NCI-H1417 treated with DMSO at 0.1 percent for 48 hours (cell line): ENCODE measurements at regions not wholly inside any gene's neighbourhood (a gene's known extent, or its start where the extent isn't known, plus 50 kb on each side); places are given as distances from the start of the nearest gene placed in this dataset.

Experiments
- DNase-seq: peaks from one replicate; lab custom pipeline; 2025; lab: John Stamatoyannopoulos, UW

GRCh38 chr20:6831461-6831860 lies 64.0 kb downstream of the BMP2 start:
- no peak for DNase-seq

GRCh38 chr20:6832811-6833210 lies 65.3 kb downstream of the BMP2 start:
- no peak for DNase-seq

GRCh38 chr20:6835609-6836008 lies 68.1 kb downstream of the BMP2 start:
- no peak for DNase-seq

- no peak for DNase-seq
Measured at GRCh38 chr20:6836821-6837374, 69.4 kb downstream of the BMP2 start.

- no peak for DNase-seq
Measured at GRCh38 chr20:6837730-6838129, 70.2 kb downstream of the BMP2 start.

GRCh38 chr20:6838181-6838826 lies 70.8 kb downstream of the BMP2 start:
- peak; percentile 97 for DNase-seq

- no peak for DNase-seq
Measured at GRCh38 chr20:6841128-6841527, 73.6 kb downstream of the BMP2 start.

GRCh38 chr20:6845141-6845540 lies 77.7 kb downstream of the BMP2 start:
- no peak for DNase-seq

GRCh38 chr20:6848041-6848440 lies 80.6 kb downstream of the BMP2 start:
- DNase-seq: peak; percentile 16

- no peak for DNase-seq
Measured at GRCh38 chr20:6848992-6849391, 81.5 kb downstream of the BMP2 start.

GRCh38 chr20:6851136-6851535 lies 83.7 kb downstream of the BMP2 start:
- DNase-seq: no peak

- DNase-seq: no peak
Measured at GRCh38 chr20:6852478-6852877, 85.0 kb downstream of the BMP2 start.

GRCh38 chr20:6855104-6855503 lies 87.6 kb downstream of the BMP2 start:
- DNase-seq: no peak

- DNase-seq: no peak
Measured at GRCh38 chr20:6855796-6856195, 88.3 kb downstream of the BMP2 start.

- no peak for DNase-seq
Measured at GRCh38 chr20:6857927-6858326, 90.4 kb downstream of the BMP2 start.

- DNase-seq: no peak
Measured at GRCh38 chr20:6863355-6863754, 95.9 kb downstream of the BMP2 start.

GRCh38 chr20:6863798-6864201 lies 96.3 kb downstream of the BMP2 start:
- DNase-seq: no peak

GRCh38 chr20:6864740-6865139 lies 97.3 kb downstream of the BMP2 start:
- DNase-seq: no peak

- DNase-seq: no peak
Measured at GRCh38 chr20:6866741-6867140, 99.3 kb downstream of the BMP2 start.

- DNase-seq: no peak
Measured at GRCh38 chr20:6868861-6869260, 101.4 kb downstream of the BMP2 start.

GRCh38 chr20:6870559-6870958 lies 103.1 kb downstream of the BMP2 start:
- no peak for DNase-seq

GRCh38 chr20:6877633-6878032 lies 110.1 kb downstream of the BMP2 start:
- DNase-seq: no peak

- DNase-seq: no peak
Measured at GRCh38 chr20:6882561-6883291, 115.2 kb downstream of the BMP2 start.

- DNase-seq: no peak
Measured at GRCh38 chr20:6884114-6884513, 116.6 kb downstream of the BMP2 start.
